Neural progenitor cell (in vitro differentiated cells): ENCODE measurements at regions not wholly inside any gene's neighbourhood (a gene's known extent, or its start where the extent isn't known, plus 50 kb on each side); places are given as distances from the start of the nearest gene placed in this dataset.

ENCODE experiments used
- EZH2 ChIP-seq: fragments of 200-600 bp; sonication (generic); IDR thresholded peaks from 2 replicates; pipeline ENCODE4 v1.6.1; 2017; ENCODE audit warnings: antibody characterized with exemption, mild to moderate bottlenecking, moderate library complexity
- EZH2phosphoT487 ChIP-seq: fragments of 200-600 bp; sonication (generic); IDR thresholded peaks from 2 replicates; pipeline ENCODE4 v1.6.1; 2017; ENCODE audit warnings: antibody characterized with exemption
- TF ChIP-seq, protein P1 (sequence below): fragments of 200-600 bp; sonication (generic); IDR thresholded peaks from 2 replicates; pipeline ENCODE4 v1.5.1; 2017; ENCODE audit warnings: antibody characterized with exemption, mild to moderate bottlenecking

DNA sequence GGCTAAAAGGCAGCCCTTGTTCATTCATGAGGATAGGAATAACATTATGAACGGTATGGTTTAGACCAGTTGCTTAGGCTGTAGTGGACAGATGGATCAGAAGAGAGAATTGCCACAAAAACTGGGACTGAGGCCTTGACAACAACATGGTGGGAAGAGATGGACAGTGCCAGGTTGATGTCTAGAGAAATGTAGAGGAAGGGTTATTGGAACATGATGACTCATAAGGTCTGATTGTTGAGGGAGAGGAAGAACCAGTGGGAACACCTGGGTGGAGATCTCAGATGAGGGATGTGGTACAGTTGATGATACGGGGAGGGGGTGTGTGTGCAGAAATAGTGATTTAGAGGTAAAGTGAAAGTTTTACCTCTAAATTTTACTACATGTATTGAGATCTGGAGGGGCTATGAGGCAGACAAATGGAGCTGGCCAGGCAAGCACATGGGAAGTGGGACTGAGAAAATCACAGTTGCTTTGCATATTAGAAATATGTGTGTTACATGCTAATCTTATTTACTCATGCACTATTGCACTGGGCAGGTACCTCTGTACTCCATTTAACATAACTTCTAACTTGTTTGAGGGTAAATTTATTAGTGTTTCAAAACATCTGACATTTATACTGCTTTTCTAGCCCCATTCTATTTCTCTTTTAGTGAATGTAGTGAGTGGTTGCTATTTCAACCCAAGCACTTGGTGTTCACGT, 65.6 kb downstream of the PLCE1 start:
- TF ChIP-seq, protein P1, sequence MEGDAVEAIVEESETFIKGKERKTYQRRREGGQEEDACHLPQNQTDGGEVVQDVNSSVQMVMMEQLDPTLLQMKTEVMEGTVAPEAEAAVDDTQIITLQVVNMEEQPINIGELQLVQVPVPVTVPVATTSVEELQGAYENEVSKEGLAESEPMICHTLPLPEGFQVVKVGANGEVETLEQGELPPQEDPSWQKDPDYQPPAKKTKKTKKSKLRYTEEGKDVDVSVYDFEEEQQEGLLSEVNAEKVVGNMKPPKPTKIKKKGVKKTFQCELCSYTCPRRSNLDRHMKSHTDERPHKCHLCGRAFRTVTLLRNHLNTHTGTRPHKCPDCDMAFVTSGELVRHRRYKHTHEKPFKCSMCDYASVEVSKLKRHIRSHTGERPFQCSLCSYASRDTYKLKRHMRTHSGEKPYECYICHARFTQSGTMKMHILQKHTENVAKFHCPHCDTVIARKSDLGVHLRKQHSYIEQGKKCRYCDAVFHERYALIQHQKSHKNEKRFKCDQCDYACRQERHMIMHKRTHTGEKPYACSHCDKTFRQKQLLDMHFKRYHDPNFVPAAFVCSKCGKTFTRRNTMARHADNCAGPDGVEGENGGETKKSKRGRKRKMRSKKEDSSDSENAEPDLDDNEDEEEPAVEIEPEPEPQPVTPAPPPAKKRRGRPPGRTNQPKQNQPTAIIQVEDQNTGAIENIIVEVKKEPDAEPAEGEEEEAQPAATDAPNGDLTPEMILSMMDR, result no peak
- TF ChIP-seq EZH2, result no peak
- TF ChIP-seq EZH2phosphoT487, result no peak
